CD8-positive, alpha-beta memory T cell (primary cell): ENCODE measurements at regions not wholly inside any gene's neighbourhood (a gene's known extent, or its start where the extent isn't known, plus 50 kb on each side); places are given as distances from the start of the nearest gene placed in this dataset.

Experiments
- CTCF ChIA-PET: fragments of 350-600 bp; sonication (Branson Sonifier 250); formaldehyde crosslinking; loops from one replicate; lab custom pipeline; 2021; ENCODE audit warnings: antibody characterized with exemption; lab: Charles Lee
- POLR2A ChIA-PET: fragments of 350-600 bp; sonication (Branson Sonifier 250); formaldehyde crosslinking; loops from one replicate; lab custom pipeline; 2021; ENCODE audit warnings: antibody characterized with exemption; lab: Charles Lee
- DNase-seq, 5 donors: peaks; one replicate each; pipeline versions ENCODE4 v3.0.0 to v3.0.0-alpha.2; 2020 to 2022; ENCODE audit warnings: mixed read lengths in 1 of 5
- H3K27ac ChIP-seq: one replicate; pipeline ENCODE4 v1.7.0; 2013; ENCODE audit warnings: low read depth, mild to moderate bottlenecking, low read length, moderate library complexity
- H3K27me3 ChIP-seq: 2 replicates; pipeline ENCODE4 v1.7.0; 2013; ENCODE audit warnings: low read length, mild to moderate bottlenecking; ENCODE audit not compliant: insufficient read depth, poor library complexity, severe bottlenecking
- H3K36me3 ChIP-seq: 2 replicates; pipeline ENCODE4 v1.7.0; 2013; ENCODE audit warnings: mild to moderate bottlenecking, low read length, moderate library complexity; ENCODE audit not compliant: insufficient read depth
- H3K4me1 ChIP-seq: 2 replicates; pipeline ENCODE4 v1.7.0; 2013; ENCODE audit warnings: mild to moderate bottlenecking, low read length, moderate library complexity; ENCODE audit not compliant: insufficient read depth
- H3K4me3 ChIP-seq: 2 replicates; pipeline ENCODE4 v1.7.0; 2013; ENCODE audit warnings: mild to moderate bottlenecking, low read length
- H3K9me3 ChIP-seq: 2 replicates; pipeline ENCODE4 v1.7.0; 2013; ENCODE audit warnings: mild to moderate bottlenecking, low read length
- H3K27ac Mint-ChIP-seq, 8 donors: one replicate each; pipeline ENCODE4 v1.8.0; 2020 to 2021; ENCODE audit warnings: mixed read lengths in 8 of 8, mild to moderate bottlenecking in 6 of 8, inconsistent platforms in 3 of 8, moderate library complexity in 3 of 8
- H3K27me3 Mint-ChIP-seq, 2 donors: one replicate each; pipeline ENCODE4 v1.8.0; 2020 to 2021; ENCODE audit warnings: mixed read lengths in 2 of 2, mild to moderate bottlenecking in 1 of 2, moderate library complexity in 1 of 2
- H3K36me3 Mint-ChIP-seq, 3 donors: one replicate each; pipeline ENCODE4 v1.8.0; 2020 to 2021; ENCODE audit warnings: mixed read lengths in 3 of 3, inconsistent platforms in 1 of 3, mild to moderate bottlenecking in 1 of 3
- H3K4me1 Mint-ChIP-seq, 3 donors: one replicate each; pipeline ENCODE4 v1.8.0; 2020 to 2021; ENCODE audit warnings: mixed read lengths in 3 of 3, inconsistent platforms in 1 of 3, mild to moderate bottlenecking in 1 of 3
- H3K4me3 Mint-ChIP-seq, 7 donors: one replicate each; pipeline ENCODE4 v1.8.0; 2020 to 2021; ENCODE audit warnings: mixed read lengths in 7 of 7, mild to moderate bottlenecking in 6 of 7, moderate library complexity in 4 of 7, inconsistent platforms in 2 of 7
- H3K9me3 Mint-ChIP-seq, 5 donors: one replicate each; pipeline ENCODE4 v1.8.0; 2020 to 2022; ENCODE audit warnings: mixed read lengths in 5 of 5, mild to moderate bottlenecking in 3 of 5, moderate library complexity in 2 of 5, inconsistent platforms in 1 of 5

- peaks cover 0 to 2% of the 10 kb centered on the region in 2 donors for H3K27me3 Mint-ChIP-seq
- POLR2A ChIA-PET: no interaction called here
- no peaks in the 10 kb centered on the region for H3K36me3 Mint-ChIP-seq
- H3K4me3 Mint-ChIP-seq: no peak overlapping the region
- no peak for DNase-seq
- H3K36me3 ChIP-seq: no peaks in the 10 kb centered on the region
- H3K27ac ChIP-seq: no peak overlapping the region
- peaks cover 2 to 26% (median 14%) of the 10 kb centered on the region in 5 donors for H3K9me3 Mint-ChIP-seq
- H3K27ac Mint-ChIP-seq: no peak overlapping the region
- no peaks in the 10 kb centered on the region for H3K4me1 ChIP-seq
- no peaks in the 10 kb centered on the region for H3K4me1 Mint-ChIP-seq
- H3K4me3 ChIP-seq: no peak overlapping the region
- H3K27me3 ChIP-seq: no peaks in the 10 kb centered on the region
- CTCF ChIA-PET: no interaction called here
- no peaks in the 10 kb centered on the region for H3K9me3 ChIP-seq
Measured at GRCh38 chr13:68675209-68675608, 1432.4 kb upstream of the ATXN8OS start.

GRCh38 chr13:68667863-68668262 is 1437.7 kb upstream of the PCDH9 start:
- Mint-ChIP-seq H3K4me1 (no peaks in the 10 kb centered on the region), H3K4me3 (no peak overlapping the region)
- CTCF ChIA-PET: no interaction called here

DNA sequence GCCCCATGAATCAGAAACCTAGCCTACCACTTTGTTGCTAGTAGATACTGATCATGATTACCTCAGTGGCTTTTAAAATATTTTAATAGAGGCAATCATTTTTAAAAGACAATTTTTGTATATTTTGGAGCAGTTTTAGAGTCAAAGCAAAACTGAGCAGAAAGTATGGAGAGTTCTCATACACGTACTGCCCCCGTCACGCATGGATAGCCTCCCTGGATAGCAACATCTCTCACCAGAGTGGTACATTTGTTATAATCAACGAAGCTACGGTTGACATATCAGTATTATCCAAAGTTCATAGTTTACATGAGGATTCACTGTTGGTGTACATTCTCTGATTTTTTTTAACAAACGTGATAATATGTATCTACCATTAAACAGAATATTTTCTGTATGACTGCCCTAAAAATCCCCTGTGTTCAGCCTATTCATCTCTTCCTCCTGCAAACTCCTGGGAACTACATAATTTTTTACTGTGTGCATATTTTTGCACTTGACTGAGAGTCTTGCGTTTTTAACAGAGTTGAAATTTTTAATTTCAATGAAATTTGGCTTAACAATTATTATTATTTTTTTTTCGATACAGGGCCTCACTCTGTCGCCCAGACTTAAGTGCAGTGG is 1436.8 kb upstream of the PCDH9 start:
- H3K4me3 ChIP-seq: no peak overlapping the region
- no peaks in the 10 kb centered on the region for H3K27me3 Mint-ChIP-seq
- no peaks in the 10 kb centered on the region for H3K4me1 ChIP-seq
- DNase-seq: no peak
- no peaks in the 10 kb centered on the region for H3K9me3 ChIP-seq
- H3K27ac ChIP-seq: no peak overlapping the region
- ChIA-PET POLR2A (no interaction called here), CTCF (no interaction called here)
- H3K4me1 Mint-ChIP-seq: no peaks in the 10 kb centered on the region
- H3K27ac Mint-ChIP-seq: no peak overlapping the region
- H3K9me3 Mint-ChIP-seq: peaks cover 0 to 26% (median 5%) of the 10 kb centered on the region in 5 donors
- no peaks in the 10 kb centered on the region for H3K27me3 ChIP-seq
- H3K36me3 ChIP-seq: no peaks in the 10 kb centered on the region
- H3K36me3 Mint-ChIP-seq: no peaks in the 10 kb centered on the region
- H3K4me3 Mint-ChIP-seq: no peak overlapping the region

More at GRCh38 chr13:68667863-68668262, 1437.7 kb upstream of the PCDH9 start:
- Mint-ChIP-seq H3K9me3 (peaks cover 0 to 27% (median 5%) of the 10 kb centered on the region in 5 donors), H3K27me3 (no peaks in the 10 kb centered on the region), H3K27ac (no peak overlapping the region), H3K36me3 (no peaks in the 10 kb centered on the region)
- DNase-seq: no peak
- H3K27me3 ChIP-seq: no peaks in the 10 kb centered on the region
- no peaks in the 10 kb centered on the region for H3K4me1 ChIP-seq
- H3K4me3 ChIP-seq: no peak overlapping the region
- H3K9me3 ChIP-seq: no peaks in the 10 kb centered on the region
- no peaks in the 10 kb centered on the region for H3K36me3 ChIP-seq
- H3K27ac ChIP-seq: no peak overlapping the region
- POLR2A ChIA-PET: no interaction called here

GRCh38 chr13:68645814-68646213 is 1415.7 kb upstream of the PCDH9 start:
- H3K4me3 Mint-ChIP-seq: no peak overlapping the region
- Histone ChIP-seq H3K36me3 (no peaks in the 10 kb centered on the region), H3K4me3 (no peak overlapping the region), H3K4me1 (no peaks in the 10 kb centered on the region), H3K27me3 (no peaks in the 10 kb centered on the region), H3K9me3 (no peaks in the 10 kb centered on the region), H3K27ac (no peak overlapping the region)
- CTCF ChIA-PET: no interaction called here
- DNase-seq: no peak
- H3K36me3 Mint-ChIP-seq: no peaks in the 10 kb centered on the region
- no peaks in the 10 kb centered on the region for H3K27me3 Mint-ChIP-seq
- POLR2A ChIA-PET: no interaction called here
- H3K4me1 Mint-ChIP-seq: no peaks in the 10 kb centered on the region
- H3K27ac Mint-ChIP-seq: no peak overlapping the region
- peaks cover 4 to 26% (median 11%) of the 10 kb centered on the region in 5 donors for H3K9me3 Mint-ChIP-seq

GRCh38 chr13:68644611-68645010 is 1414.5 kb upstream of the PCDH9 start:
- POLR2A ChIA-PET: no interaction called here
- no peaks in the 10 kb centered on the region for H3K27me3 Mint-ChIP-seq

DNA sequence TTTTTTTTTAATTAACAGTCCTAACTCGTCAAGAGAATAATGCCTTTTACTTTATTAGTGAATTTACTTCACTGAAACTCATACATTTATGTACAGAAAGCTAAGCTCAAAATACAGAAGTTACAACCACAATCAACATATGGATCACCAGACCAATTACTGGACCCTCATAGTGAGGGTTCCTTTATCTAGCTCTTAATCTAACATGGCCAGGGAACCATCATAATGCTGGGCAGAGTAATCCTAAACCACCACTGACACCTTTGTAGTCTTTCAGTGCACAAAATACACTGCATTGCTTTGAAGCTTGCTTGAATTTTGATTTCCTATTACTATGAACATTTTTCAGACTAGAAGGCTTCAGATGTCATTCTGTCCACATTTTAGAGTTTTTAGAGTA is 1406.6 kb upstream of the PCDH9 start:
- H3K27ac Mint-ChIP-seq: no peak overlapping the region
- no peak overlapping the region for H3K4me3 ChIP-seq
- peaks cover 0 to 16% (median 4%) of the 10 kb centered on the region in 5 donors for H3K9me3 Mint-ChIP-seq
- H3K36me3 Mint-ChIP-seq: no peaks in the 10 kb centered on the region
- H3K9me3 ChIP-seq: no peaks in the 10 kb centered on the region
- H3K27me3 ChIP-seq: no peaks in the 10 kb centered on the region
- DNase-seq: no peak
- ChIA-PET CTCF (no interaction called here), POLR2A (no interaction called here)
- H3K27me3 Mint-ChIP-seq: no peaks in the 10 kb centered on the region
- no peaks in the 10 kb centered on the region for H3K36me3 ChIP-seq
- H3K27ac ChIP-seq: no peak overlapping the region
- no peaks in the 10 kb centered on the region for H3K4me1 ChIP-seq
- H3K4me3 Mint-ChIP-seq: no peak overlapping the region
- H3K4me1 Mint-ChIP-seq: no peaks in the 10 kb centered on the region

More at GRCh38 chr13:68644611-68645010, 1414.5 kb upstream of the PCDH9 start:
- H3K36me3 ChIP-seq: no peaks in the 10 kb centered on the region
- Mint-ChIP-seq H3K36me3 (no peaks in the 10 kb centered on the region), H3K9me3 (peaks cover under 1 to 26% (median 8%) of the 10 kb centered on the region in 5 donors), H3K4me1 (no peaks in the 10 kb centered on the region), H3K4me3 (no peak overlapping the region), H3K27ac (no peak overlapping the region)
- no peak overlapping the region for H3K4me3 ChIP-seq
- no peaks in the 10 kb centered on the region for H3K4me1 ChIP-seq
- H3K27ac ChIP-seq: no peak overlapping the region
- CTCF ChIA-PET: no interaction called here
- no peaks in the 10 kb centered on the region for H3K27me3 ChIP-seq
- no peaks in the 10 kb centered on the region for H3K9me3 ChIP-seq
- no peak for DNase-seq

DNA sequence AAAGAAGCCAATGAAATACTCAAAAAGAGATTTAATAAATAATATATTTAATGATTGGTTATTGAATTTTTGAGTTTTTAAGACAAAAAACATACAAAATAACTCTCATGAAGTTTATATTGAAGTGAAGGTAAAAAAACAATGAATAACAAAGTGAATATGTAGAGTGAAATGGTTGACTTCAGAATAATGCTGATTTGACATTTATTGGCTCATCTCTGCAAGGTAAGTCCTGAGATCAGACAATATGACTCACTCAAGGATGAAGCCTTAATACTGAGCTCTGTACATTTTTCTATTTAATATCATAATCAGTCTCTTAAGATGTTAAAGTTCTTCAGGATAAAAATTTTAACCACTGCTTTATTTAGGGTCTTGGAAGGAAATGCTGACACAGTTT is 1398.9 kb upstream of the PCDH9 start:
- H3K9me3 ChIP-seq: no peaks in the 10 kb centered on the region
- no peak overlapping the region for H3K27ac Mint-ChIP-seq
- no peaks in the 10 kb centered on the region for H3K36me3 ChIP-seq
- H3K4me3 Mint-ChIP-seq: no peak overlapping the region
- H3K27me3 ChIP-seq: no peaks in the 10 kb centered on the region
- no peaks in the 10 kb centered on the region for H3K4me1 ChIP-seq
- H3K27me3 Mint-ChIP-seq: no peaks in the 10 kb centered on the region
- peaks cover 0 to 1% (median 0%) of the 10 kb centered on the region in 3 donors for H3K36me3 Mint-ChIP-seq
- no peak for DNase-seq
- no peak overlapping the region for H3K27ac ChIP-seq
- ChIA-PET CTCF (no interaction called here), POLR2A (no interaction called here)
- H3K9me3 Mint-ChIP-seq: peaks cover 5 to 36% (median 10%) of the 10 kb centered on the region in 5 donors
- H3K4me3 ChIP-seq: no peak overlapping the region
- H3K4me1 Mint-ChIP-seq: no peaks in the 10 kb centered on the region

DNA sequence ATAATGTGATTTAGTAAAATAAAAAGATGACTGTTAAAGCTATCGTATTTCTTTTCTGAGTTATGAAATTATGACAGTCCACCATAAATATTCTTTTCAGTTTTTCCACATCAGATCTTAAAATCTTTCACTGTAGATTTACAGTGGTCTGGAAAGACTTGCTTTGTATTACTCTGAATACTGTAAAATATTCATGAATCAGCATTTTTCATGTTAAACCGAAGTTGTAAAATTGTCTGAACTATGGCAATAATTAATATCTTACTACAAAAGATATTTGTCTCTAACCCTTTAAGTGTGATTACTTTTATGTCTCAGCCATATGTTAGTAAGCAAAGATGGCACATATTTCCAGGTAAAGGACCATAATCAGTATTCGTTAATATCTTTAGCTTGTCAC is 1397.2 kb upstream of the PCDH9 start:
- H3K9me3 Mint-ChIP-seq: peaks cover 10 to 31% (median 10%) of the 10 kb centered on the region in 5 donors
- H3K4me3 Mint-ChIP-seq: no peak overlapping the region
- Histone ChIP-seq H3K27ac (no peak overlapping the region), H3K4me1 (no peaks in the 10 kb centered on the region), H3K9me3 (no peaks in the 10 kb centered on the region), H3K4me3 (no peak overlapping the region), H3K27me3 (no peaks in the 10 kb centered on the region), H3K36me3 (no peaks in the 10 kb centered on the region)
- peaks cover 0 to 1% (median 0%) of the 10 kb centered on the region in 3 donors for H3K36me3 Mint-ChIP-seq
- no peak for DNase-seq
- no peak overlapping the region for H3K27ac Mint-ChIP-seq
- no peaks in the 10 kb centered on the region for H3K4me1 Mint-ChIP-seq
- no peaks in the 10 kb centered on the region for H3K27me3 Mint-ChIP-seq
- CTCF ChIA-PET: no interaction called here
- POLR2A ChIA-PET: no interaction called here
